HG02885 (cell line): ENCODE measurements at regions not wholly inside any gene's neighbourhood (a gene's known extent, or its start where the extent isn't known, plus 50 kb on each side); places are given as distances from the start of the nearest gene placed in this dataset.
A peak's percentile ranks its signal among the peaks of the same experiment; 100 is the strongest.
"Not testable (repeated sequence)": the region's sequence is repeated elsewhere in the genome, so short reads cannot be mapped to it uniquely, and the experiment has no call there.

Experiments used
- ATAC-seq: cut with Tn5 transposase; IDR thresholded peaks from one replicate; pipeline ENCODE4 v1.9.1; 2021; ENCODE audit warnings: mild to moderate bottlenecking; ENCODE audit not compliant: unreplicated experiment, poor library complexity

- ATAC-seq: no peak
Observed at GRCh38 chr12:68477261-68477772, 133.4 kb upstream of the RAP1B start.

GRCh38 chr12:68477906-68478305, 132.8 kb upstream of the RAP1B start:
- no peak for ATAC-seq

- no peak for ATAC-seq
Observed at GRCh38 chr12:68478516-68479260, 132.0 kb upstream of the RAP1B start.

- ATAC-seq: no peak
Observed at GRCh38 chr12:68479261-68479895, 131.3 kb upstream of the RAP1B start.

GRCh38 chr12:68479896-68480291, 130.8 kb upstream of the RAP1B start:
- no peak for ATAC-seq

GRCh38 chr12:68480526-68480925, 130.2 kb upstream of the RAP1B start:
- ATAC-seq: no peak

- ATAC-seq: peak; percentile 62
Observed at GRCh38 chr12:68481181-68481941, 129.3 kb upstream of the RAP1B start.

GRCh38 chr12:68482014-68482413, 128.7 kb upstream of the RAP1B start:
- ATAC-seq: no peak

GRCh38 chr12:68482660-68483059, 128.0 kb upstream of the RAP1B start:
- ATAC-seq: peak; percentile 73

GRCh38 chr12:68483592-68484383, 126.9 kb upstream of the RAP1B start:
- no peak for ATAC-seq

GRCh38 chr12:68484578-68484977, 126.1 kb upstream of the RAP1B start:
- not testable (repeated sequence) for ATAC-seq

GRCh38 chr12:68486449-68486848, 124.2 kb upstream of the RAP1B start:
- not testable (repeated sequence) for ATAC-seq

GRCh38 chr12:68487721-68488309, 122.9 kb upstream of the RAP1B start:
- ATAC-seq: peak; percentile 64

GRCh38 chr12:68489273-68489672, 121.4 kb upstream of the RAP1B start:
- ATAC-seq: no peak

GRCh38 chr12:68490476-68490875, 120.2 kb upstream of the RAP1B start:
- no peak for ATAC-seq

- ATAC-seq: no peak
Observed at GRCh38 chr12:68491204-68491960, 119.3 kb upstream of the RAP1B start.

- ATAC-seq: no peak
Observed at GRCh38 chr12:68495336-68496070, 115.2 kb upstream of the RAP1B start.

GRCh38 chr12:68497107-68497506, 113.6 kb upstream of the RAP1B start:
- peak; percentile 69 for ATAC-seq
